ENCODE measurements at regions not wholly inside any gene's neighbourhood (a gene's known extent, or its start where the extent isn't known, plus 50 kb on each side); places are given as distances from the start of the nearest gene placed in this dataset.

GRCh38 chr14:44287858-44288257 is 219.2 kb downstream of the FSCB start:
- DNase-seq: no peak

DNA sequence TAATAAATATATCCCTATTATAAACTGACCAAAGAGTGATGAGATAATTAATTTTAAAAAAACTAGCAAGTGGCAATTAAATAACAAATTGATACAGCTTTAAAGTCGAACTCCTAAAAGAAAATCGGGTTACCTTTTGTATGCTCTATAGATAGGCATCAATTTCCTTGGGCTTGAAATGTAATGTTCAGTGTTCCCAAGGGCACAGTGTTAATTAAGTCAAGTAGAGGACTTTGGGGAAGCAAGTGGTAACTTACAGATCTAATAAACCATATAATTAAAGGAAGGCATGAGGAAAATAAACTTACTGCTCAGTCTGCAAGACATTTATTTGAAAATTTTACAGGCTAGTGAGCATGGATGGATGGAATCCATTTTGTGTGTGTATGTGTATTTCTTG is 220.9 kb downstream of the FSCB start:
- DNase-seq: no peak

GRCh38 chr14:44283836-44284235 is 223.2 kb downstream of the FSCB start:
- no peak for DNase-seq

- DNase-seq: no peak
Measured at GRCh38 chr14:44279357-44279756, 227.7 kb downstream of the FSCB start.

DNA sequence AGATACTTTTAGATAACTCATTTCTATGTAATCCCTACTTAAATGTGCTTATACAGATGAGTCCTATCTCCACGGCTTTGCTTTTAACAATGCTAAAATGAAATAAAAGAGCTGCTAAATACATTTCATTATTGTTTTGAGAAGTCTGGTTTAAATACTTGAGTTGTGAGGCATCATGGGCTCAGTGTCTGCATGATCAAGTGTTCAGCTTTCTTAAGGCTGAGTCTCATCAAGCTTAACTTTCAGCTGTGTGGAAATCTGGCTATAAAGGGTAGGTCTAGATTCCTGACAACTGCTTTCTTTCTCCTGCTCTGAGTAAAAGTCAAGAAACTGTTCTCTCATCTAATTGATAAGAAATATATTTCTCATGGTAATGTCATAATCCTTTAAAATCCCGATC is 235.4 kb downstream of the FSCB start:
- no peak for DNase-seq

- no peak for DNase-seq
Measured at GRCh38 chr14:44271006-44271405, 236.1 kb downstream of the FSCB start.

GRCh38 chr14:44265246-44265645 is 241.8 kb downstream of the FSCB start:
- DNase-seq: no peak

DNA sequence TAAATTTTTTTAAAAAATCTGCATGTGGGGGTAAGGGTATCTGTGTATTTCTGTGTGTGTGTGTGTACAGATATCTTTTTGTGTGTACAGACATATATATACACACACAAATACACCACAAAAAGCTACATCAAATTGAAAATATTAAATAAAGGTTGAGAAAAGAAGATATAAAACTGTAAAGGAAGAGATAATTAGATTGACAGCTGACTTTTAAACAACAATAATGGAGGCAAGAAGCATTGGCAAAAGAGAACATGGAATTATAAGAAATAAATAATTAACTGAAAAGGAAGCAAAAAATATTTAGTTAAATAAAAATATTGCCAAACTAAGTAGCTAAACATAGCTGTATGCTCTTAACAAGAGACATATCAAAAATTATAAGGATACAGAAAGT is 291.4 kb downstream of the FSCB start:
- no peak for DNase-seq

DNA sequence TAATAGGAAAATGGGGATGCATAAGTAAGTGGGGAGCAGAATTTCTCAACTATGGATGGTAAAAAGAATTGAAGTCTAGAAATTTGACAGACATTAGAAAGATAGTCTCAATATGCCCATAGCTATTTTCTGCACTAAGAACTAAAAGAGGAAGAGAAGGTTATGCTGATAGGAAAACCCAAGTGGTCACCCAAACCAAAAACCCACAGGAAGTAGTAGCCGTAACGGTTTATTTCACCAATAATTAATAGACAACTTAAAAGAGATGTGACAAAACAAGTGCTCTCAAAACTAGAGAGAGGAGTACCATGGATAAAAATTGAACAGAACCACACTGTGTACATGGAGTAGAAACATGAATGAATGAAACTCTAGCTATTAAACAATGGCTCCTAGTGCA is 295.4 kb downstream of the FSCB start:
- DNase-seq: no peak

GRCh38 chr14:44204061-44204835 is 302.8 kb downstream of the FSCB start:
- no peak for DNase-seq

DNA sequence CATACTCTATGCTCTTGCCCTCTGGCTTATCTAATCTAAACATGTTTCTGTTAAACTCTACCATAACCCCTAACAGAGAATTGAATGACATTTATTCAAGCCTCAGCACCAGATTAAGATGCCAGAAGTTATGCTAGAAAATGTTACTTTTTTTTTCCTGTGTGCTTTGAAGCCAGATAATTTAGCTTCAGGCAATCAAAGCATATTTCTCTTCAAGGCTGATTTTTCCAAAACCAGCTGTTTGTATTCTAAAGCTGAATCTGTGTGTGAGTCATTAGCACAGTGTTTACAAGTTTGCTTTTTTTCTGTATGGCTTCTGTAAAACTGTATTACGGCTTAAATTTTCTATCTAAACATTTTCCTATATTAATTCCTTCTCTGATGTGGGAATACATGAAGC is 326.1 kb downstream of the FSCB start:
- no peak for DNase-seq

GRCh38 chr14:44170556-44170955 is 336.5 kb downstream of the FSCB start:
- no peak for DNase-seq

DNA sequence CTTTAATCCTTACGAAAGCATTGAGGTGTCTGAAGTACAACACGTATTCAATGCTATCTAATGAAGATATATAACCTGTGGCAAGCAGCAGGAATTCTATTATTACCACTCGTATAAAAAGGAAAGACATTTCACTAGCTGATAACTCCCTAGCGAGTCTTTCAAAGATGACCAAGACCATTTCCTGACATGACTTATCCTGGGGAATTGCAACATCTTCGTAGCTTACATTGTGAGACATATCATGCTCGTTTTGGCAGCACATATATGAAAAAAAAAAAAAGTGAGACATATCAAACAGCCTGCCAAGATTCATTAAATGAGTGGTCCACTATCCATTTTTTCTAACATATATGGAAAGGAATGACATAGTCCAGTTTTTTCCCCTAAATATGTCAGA is 337.0 kb downstream of the FSCB start:
- DNase-seq: no peak

GRCh38 chr14:44168566-44168965 is 338.5 kb downstream of the FSCB start:
- DNase-seq: no peak

DNA sequence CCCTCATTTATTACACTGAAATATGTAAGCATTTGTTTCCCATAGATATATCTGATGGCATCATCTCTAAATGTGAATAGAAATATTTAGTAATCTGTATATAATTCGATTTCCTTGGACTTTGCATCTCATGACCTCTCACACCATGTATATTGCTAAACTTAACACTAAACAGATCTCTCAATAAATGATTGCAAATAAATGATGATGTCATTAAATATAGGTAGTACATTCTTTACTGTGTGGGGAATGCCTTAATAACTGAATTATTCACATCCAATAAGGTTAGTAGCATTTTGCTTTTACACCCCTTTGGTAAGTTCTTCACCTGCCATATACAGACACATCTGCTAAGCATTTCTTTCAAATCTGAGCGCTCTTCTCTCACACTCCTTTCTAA is 340.5 kb downstream of the FSCB start:
- no peak for DNase-seq

DNA sequence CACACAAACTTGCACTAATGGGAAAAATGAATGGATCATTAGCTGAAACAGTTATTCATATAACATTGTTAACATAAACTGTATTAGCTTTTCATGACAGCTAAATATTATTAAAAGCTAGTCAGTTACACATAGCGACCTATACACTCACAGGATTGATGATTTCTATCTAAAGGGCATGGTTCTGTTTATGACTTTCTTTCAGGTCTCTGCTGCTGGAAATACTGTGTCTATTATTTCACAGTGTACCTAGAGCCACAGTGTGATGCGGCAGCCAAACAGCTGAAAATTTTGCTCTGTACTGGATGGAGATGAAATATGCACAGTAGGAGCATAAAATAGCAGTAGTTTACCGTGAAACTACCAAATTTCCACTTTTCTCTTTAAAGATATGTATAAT is 341.1 kb downstream of the FSCB start:
- DNase-seq: no peak

DNA sequence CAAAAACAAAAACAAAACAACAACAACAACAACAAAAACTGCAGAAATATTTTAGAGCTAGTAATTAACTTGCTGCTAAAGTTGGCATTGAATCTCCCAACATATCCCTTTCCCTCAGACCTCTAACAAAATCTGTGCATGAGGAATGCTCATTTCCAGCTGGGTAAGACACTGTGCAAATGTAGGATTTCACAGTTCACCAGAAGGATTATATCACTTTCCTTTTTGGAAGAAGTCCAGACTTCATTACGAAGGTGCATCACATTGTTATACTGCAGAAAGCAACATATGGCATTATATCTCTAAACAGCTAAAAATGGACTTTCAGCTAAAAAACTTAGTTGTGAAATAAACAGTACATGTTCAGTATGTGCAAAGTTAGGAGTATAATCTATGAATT is 341.8 kb downstream of the FSCB start:
- no peak for DNase-seq

DNA sequence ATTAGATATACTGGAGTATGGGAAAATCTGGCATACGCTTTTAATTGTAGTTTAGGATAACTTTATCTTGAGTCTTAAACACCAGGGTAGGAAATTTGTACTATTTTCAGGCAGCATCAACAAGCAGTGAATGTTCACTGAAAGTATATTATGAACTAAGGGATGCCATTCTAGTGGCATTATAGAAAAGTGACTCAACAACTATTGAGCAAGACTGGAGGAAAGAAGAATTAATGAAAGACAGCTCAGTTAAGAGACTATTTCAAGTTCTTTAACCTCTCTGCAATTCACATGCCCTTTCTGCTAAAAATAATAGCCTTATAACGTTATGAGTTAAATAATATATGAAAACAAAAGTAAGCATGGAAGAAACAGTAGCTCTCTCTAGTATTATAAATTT is 343.1 kb downstream of the FSCB start:
- no peak for DNase-seq

DNA sequence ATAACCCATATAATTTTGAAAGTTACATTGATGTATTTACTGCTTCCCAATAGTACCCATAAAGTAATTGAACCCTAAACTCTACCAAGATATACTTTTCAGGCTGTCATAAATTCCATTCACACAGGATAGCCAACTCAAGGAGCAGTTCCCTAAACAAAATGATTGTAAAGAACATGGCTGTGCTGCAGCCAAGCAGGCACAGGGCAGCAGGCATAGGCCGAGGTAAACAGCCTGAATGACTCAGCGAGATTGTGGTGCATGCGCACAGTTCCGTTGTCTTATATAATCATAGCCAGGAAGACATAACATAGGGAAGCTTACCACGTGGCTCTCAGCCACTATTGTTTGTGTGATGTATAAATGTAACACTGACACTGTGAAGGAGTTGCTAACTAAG is 344.9 kb downstream of the FSCB start:
- DNase-seq: no peak

GRCh38 chr14:44154874-44155273 is 352.2 kb downstream of the FSCB start:
- DNase-seq: no peak

- DNase-seq: no peak
Measured at GRCh38 chr14:44154446-44154845, 352.6 kb downstream of the FSCB start.

DNA sequence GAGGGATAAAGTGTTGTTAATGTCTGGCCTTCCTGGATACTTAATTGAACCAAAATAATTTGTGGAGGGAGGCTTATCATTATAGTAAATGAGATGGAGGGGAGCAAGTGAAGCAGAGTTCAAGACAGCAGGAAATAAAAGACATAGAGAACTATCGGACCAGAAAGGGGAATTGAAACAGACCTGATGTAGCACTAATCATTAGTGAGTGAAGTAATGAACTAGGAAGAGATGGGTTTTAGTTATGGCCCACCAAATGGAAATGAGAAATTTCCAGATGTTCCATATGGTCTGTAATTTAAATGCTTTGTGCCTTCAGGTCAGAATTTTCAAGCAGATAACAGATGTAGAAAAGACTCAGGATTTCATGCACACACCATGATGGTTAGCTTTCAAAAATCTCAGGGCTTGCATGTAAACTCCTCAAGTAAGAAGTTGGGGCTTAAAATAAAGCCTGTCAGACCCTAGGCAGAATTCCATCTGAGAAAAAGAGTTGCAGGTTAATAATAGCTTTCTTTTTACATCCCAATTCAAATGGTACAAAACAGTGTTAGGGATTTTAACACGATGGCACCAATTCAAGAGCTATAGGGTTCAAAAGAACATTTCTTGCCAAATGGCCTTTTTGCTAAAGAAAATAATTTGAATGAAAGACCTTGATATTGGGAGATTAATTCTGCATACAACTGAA is 355.8 kb downstream of the FSCB start:
- DNase-seq: no peak

- peak; percentile 33 to 63 for DNase-seq
Measured at GRCh38 chr14:44149597-44149996, 357.5 kb downstream of the FSCB start.

DNA sequence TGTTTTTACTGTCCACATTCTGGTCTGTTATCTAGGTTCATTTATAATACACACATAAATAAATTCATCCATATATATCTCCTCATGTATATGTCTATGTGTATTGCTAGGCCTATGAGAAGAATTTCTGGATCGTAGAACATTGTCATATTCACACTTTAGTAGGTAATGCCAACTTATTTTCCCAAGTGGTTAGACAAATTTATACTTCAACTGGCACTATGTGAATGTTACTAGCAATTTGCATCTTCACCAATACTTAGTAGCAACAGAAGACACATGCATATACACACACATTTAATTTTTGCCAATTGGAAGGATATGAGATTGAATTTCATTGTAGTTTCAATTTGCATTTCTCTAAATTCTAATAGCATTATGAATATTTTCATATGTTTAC is 365.1 kb downstream of the FSCB start:
- DNase-seq: no peak

GRCh38 chr14:44135972-44136371 is 371.1 kb downstream of the FSCB start:
- no peak for DNase-seq
